ENCODE measurements at regions not wholly inside any gene's neighbourhood (a gene's known extent, or its start where the extent isn't known, plus 50 kb on each side); places are given as distances from the start of the nearest gene placed in this dataset.
"Not testable (repeated sequence)": the region's sequence is repeated elsewhere in the genome, so short reads cannot be mapped to it uniquely, and the experiment has no call there.

GRCh38 chr6:23510778-23511510, 615.1 kb upstream of the NRSN1 start:
- no peak for DNase-seq (ENCODE audit: low read depth)

- no peak for DNase-seq (ENCODE audit: low read depth)
These were observed 614.2 kb upstream of the NRSN1 start for GRCh38 chr6:23511817-23512216.

DNA sequence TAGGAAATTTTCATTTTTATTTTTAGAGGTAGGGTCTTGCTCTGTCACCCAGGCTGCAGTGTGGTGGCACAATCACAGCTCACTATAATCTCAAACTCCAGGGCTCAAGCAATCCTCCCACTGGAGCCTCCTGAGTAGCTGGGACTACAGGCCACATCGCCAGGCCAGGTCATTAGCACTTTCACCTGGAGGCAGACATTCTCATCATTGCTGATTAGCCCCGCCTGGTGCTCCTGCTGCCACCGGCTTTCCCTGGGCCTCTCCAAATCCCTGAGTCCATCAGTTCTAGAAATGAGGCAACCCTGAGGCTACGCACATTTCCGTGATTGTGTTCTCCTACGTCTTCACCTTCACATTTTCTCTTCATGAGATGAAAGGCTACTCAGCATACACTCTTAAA, 607.7 kb upstream of the NRSN1 start:
- DNase-seq (ENCODE audit: low read depth) = no peak

- no peak for DNase-seq (ENCODE audit: low read depth)
These were observed 603.0 kb upstream of the NRSN1 start for GRCh38 chr6:23522792-23523547.

GRCh38 chr6:23523771-23524170, 602.2 kb upstream of the NRSN1 start:
- DNase-seq (ENCODE audit: low read depth) = no peak

DNA sequence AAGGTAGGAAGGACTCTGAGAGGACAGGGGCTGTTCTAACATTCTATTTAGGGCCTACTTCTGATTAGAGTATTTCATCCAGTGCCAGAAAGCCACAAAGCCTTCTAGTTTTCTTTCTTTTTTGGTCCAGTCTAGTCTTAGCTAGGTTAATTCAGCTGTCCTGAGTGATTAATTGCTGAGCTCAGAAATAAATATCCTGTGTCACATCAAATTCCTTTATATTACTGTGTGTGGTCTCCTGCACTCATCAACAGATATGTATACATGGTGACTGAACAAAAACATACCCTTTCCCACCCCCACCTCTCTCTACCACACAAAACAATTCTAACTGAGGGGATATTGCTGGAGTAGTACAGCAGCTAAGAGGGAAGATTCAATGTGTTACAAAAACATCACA, 601.5 kb upstream of the NRSN1 start:
- DNase-seq (ENCODE audit: low read depth) = no peak

- peak; percentile 56 for DNase-seq (ENCODE audit: low read depth)
These were observed 599.5 kb upstream of the NRSN1 start for GRCh38 chr6:23526526-23526925.

GRCh38 chr6:23529902-23530301, 596.1 kb upstream of the NRSN1 start:
- no peak for DNase-seq (ENCODE audit: low read depth)

GRCh38 chr6:23531666-23532065, 594.3 kb upstream of the NRSN1 start:
- no peak for DNase-seq (ENCODE audit: low read depth)

- DNase-seq (ENCODE audit: low read depth) = no peak
These were observed 593.8 kb upstream of the NRSN1 start for GRCh38 chr6:23532227-23532626.

GRCh38 chr6:23533311-23533710, 592.7 kb upstream of the NRSN1 start:
- peak; percentile 17 for DNase-seq (ENCODE audit: low read depth)

DNA sequence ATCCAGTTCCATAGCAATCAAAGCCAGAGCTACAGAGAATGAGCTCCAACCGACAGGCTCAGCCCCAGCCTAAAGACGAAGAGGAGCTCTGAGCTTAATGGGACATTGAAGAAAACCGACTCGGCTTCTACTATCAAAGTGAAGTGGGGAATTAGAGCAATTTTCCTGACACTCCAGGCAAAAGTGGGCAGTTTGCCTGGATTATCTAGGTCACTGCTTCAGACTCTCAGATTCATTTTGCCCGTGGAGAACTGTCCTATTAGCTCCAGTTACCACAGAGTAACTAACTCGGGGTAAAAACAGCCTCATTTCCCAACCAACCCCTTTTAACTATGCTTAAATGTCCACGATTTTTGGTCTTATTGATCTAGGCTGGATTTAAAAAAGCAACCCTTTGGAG, 592.1 kb upstream of the NRSN1 start:
- peak; percentile 17 for DNase-seq (ENCODE audit: low read depth)

- peak; percentile 45 for DNase-seq (ENCODE audit: low read depth)
These were observed 591.7 kb upstream of the NRSN1 start for GRCh38 chr6:23534351-23534750.

DNA sequence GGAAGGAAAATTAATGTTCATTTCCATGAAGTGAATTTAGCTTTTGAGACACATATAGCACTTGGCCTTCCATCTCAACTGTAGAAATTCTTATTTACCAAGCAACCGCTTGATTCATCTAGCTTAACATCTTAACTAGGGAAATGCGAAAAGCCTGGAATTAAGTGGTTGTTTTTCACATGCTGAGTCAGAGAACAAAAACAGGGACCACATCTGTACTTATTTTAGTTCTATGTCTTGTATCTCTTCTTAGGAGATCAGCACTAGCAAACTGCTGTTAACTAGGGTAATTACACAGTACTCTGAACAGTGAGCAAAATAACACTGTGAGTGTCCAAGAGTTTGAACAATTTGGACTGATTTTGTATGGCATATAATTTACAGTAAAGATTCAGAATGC, 590.9 kb upstream of the NRSN1 start:
- DNase-seq (ENCODE audit: low read depth) = no peak

DNA sequence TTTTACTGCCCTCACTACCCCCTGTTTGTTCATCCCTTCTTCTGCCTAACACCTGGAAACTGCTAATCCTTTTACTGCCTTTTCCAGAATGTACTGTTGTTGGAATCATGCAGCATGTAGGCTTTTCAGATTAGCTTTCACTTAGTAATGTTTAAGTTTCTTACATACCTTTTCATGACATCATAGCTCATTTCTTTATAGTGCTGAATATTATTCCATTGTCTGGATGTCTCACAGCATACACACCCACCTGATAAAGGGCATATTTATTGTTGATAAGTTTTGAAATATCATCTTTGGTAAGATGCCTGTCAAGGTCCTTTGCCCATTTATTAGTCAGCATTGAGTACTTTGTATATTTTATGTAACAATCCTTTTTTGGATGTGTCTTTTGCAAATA, 588.2 kb upstream of the NRSN1 start:
- DNase-seq (ENCODE audit: low read depth) = no peak

- DNase-seq (ENCODE audit: low read depth) = no peak
These were observed 578.2 kb upstream of the NRSN1 start for GRCh38 chr6:23547851-23548250.

GRCh38 chr6:23554953-23555352, 571.1 kb upstream of the NRSN1 start:
- DNase-seq (ENCODE audit: low read depth) = not testable (repeated sequence)

DNA sequence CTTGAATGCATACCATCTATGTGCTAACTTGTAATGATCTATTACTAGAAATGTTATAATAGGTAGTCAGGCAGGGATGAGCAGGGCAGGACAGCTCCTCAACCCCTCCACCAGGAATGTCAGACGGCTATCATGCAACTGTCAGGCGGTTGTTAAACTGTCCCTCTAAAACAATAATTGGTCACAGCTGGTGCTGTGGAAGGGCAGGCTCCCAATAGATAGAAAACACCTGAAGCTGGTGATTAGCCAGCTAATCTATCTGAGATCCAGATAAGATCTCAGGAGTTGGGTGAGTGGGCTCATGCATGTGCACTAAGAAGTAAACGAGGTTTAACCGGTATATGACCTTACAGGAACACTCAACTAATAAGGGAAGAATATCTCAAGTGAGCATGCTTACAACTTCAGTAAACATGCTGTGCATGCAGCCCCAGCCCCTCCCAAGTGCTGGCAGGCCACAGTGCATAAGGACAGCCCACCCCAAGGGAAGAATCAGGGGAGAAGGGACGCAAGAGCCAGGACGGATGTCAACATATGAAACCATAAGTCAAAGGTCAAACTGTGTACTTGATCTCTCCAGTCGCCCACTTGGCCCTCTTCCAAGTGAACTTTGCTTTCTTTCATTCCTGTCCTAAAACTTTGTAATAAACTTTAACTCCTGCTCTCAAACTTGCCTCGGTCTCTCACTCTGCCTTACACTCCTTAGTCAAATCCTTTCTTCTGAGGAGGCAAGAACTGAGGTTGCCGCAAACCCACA, 566.2 kb upstream of the NRSN1 start:
- no peak for DNase-seq (ENCODE audit: low read depth)

GRCh38 chr6:23561732-23562131, 564.3 kb upstream of the NRSN1 start:
- no peak for DNase-seq (ENCODE audit: low read depth)

- DNase-seq (ENCODE audit: low read depth) = no peak
These were observed 563.5 kb upstream of the NRSN1 start for GRCh38 chr6:23562554-23562953.

DNA sequence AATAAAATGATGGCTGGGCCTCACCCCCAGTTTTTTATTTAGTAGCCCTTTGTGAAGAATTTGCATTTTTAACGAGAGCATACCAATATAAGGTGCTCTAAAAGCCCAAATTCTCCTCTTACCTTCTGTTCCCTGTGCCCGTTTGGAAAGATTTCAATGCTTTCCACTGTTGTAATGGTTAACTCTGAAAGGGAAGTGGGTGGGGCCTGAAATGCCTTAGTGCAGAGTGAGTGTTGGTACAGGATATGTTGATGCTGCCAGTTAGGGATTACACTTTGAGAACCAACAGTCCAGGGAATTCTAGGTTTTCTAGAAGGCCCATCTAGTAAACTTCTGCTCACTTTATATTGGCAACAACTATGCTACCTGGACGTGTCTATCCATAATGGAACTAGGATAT, 562.7 kb upstream of the NRSN1 start:
- DNase-seq (ENCODE audit: low read depth) = no peak

- DNase-seq (ENCODE audit: low read depth) = no peak
These were observed 559.6 kb upstream of the NRSN1 start for GRCh38 chr6:23566418-23566817.

DNA sequence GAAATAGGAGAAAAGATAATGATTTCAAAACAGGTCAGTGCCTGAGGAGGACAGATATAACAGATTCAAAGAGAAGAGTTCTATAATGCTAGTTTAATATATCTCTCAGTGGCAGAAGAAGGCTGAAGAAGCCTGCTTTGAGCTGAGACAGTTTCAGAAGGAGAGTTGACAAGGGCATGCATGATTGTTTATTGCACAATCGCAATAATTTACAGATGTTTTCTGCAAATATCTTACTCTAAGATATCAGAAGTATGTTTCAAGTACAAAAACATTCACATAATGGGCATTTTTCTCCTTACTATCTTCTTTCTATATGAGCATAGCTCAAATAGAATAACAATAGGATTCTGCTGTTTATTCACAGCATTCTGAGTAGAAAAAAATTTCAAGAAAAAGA, 557.7 kb upstream of the NRSN1 start:
- no peak for DNase-seq (ENCODE audit: low read depth)
